Liver (tissue), 8 donors: ENCODE measurements at regions not wholly inside any gene's neighbourhood (a gene's known extent, or its start where the extent isn't known, plus 50 kb on each side); places are given as distances from the start of the nearest gene placed in this dataset.

ENCODE experiments used
- DNase-seq: peaks from one replicate; pipeline ENCODE4 v3.0.0-alpha.2; 2017; ENCODE audit warnings: low spot score
- H3K27ac ChIP-seq, 2 donors: one replicate each; pipeline ENCODE4 v1.7.0; 2013; ENCODE audit warnings: inconsistent platforms in 2 of 2, low read length in 2 of 2, control low read depth in 1 of 2, low read depth in 1 of 2, mild to moderate bottlenecking in 1 of 2
- H3K27me3 ChIP-seq, 4 donors: one replicate each; pipeline versions ENCODE4 v1.6.1 to v1.7.0; 2013; ENCODE audit warnings: low read length in 3 of 4, inconsistent platforms in 1 of 4, mild to moderate bottlenecking in 1 of 4, moderate library complexity in 1 of 4; ENCODE audit not compliant: control insufficient read depth in 4 of 4, insufficient read depth in 4 of 4
- H3K36me3 ChIP-seq, 4 donors: one replicate each; pipeline versions ENCODE4 v1.6.1 to v1.7.0; 2013; ENCODE audit warnings: low read length in 3 of 4, mild to moderate bottlenecking in 3 of 4, low read depth in 1 of 4, moderate library complexity in 1 of 4; ENCODE audit not compliant: control insufficient read depth in 4 of 4, insufficient read depth in 3 of 4
- H3K4me1 ChIP-seq, 4 donors: one replicate each; pipeline versions ENCODE4 v1.6.1 to v1.7.0; 2013; ENCODE audit warnings: low read length in 3 of 4, mild to moderate bottlenecking in 3 of 4, moderate library complexity in 1 of 4; ENCODE audit not compliant: control insufficient read depth in 4 of 4, insufficient read depth in 4 of 4
- H3K4me3 ChIP-seq, 3 donors: one replicate each; pipeline versions ENCODE4 v1.6.1 to v1.7.0; 2013; ENCODE audit warnings: low read length in 3 of 3, control low read depth in 1 of 3, low read depth in 1 of 3, mild to moderate bottlenecking in 1 of 3
- H3K9ac ChIP-seq, 2 donors: one replicate each; pipeline ENCODE4 v1.7.0; 2013; ENCODE audit warnings: low read length in 2 of 2, mild to moderate bottlenecking in 2 of 2, moderate library complexity in 2 of 2, control low read depth in 1 of 2, low read depth in 1 of 2
- H3K9me3 ChIP-seq, 4 donors: one replicate each; pipeline versions ENCODE4 v1.6.1 to v1.7.0; 2013; ENCODE audit warnings: low read length in 3 of 4; ENCODE audit not compliant: control insufficient read depth in 4 of 4
- EGR1 ChIP-seq, 2 donors: IDR thresholded peaks; 2 replicates each; pipeline ENCODE4 v1.6.1; 2016 to 2018; ENCODE audit warnings: antibody characterized with exemption in 2 of 2, low read depth in 2 of 2
- FOXA1 ChIP-seq: IDR thresholded peaks from 2 replicates; pipeline ENCODE4 v1.6.1; 2016; ENCODE audit warnings: antibody characterized with exemption
- GABPA ChIP-seq, 2 donors: IDR thresholded peaks in 1 of 2; conservative IDR thresholded peaks in 1 of 2; 2 replicates each; pipeline ENCODE4 v1.6.1; 2016; ENCODE audit warnings: antibody characterized with exemption in 2 of 2, mild to moderate bottlenecking in 1 of 2, moderate library complexity in 1 of 2
- HNF4A ChIP-seq, 2 donors: conservative IDR thresholded peaks; 2 replicates each; pipeline ENCODE4 v1.6.1; 2016; ENCODE audit warnings: antibody characterized with exemption in 2 of 2, mild to moderate bottlenecking in 2 of 2
- HNF4G ChIP-seq: IDR thresholded peaks from 2 replicates; pipeline ENCODE4 v1.6.1; 2016; ENCODE audit warnings: antibody characterized with exemption
- JUND ChIP-seq, 2 donors: IDR thresholded peaks; 2 replicates each; pipeline ENCODE4 v1.6.1; 2016; ENCODE audit warnings: antibody characterized with exemption in 2 of 2
- RAD21 ChIP-seq, 2 donors: IDR thresholded peaks; 2 replicates each; pipeline ENCODE4 v1.6.1; 2016; ENCODE audit warnings: antibody characterized with exemption in 2 of 2, mild to moderate bottlenecking in 2 of 2
- SP1 ChIP-seq: IDR thresholded peaks from 2 replicates; pipeline ENCODE4 v1.6.1; 2018; ENCODE audit warnings: antibody characterized with exemption, mild to moderate bottlenecking
- YY1 ChIP-seq: IDR thresholded peaks from 2 replicates; pipeline ENCODE4 v1.6.1; 2016; ENCODE audit warnings: antibody characterized with exemption, mild to moderate bottlenecking
- WGBS: extraction: QIAGEN DNeasy Blood & Tissue Kit; methylation state at CpG from one replicate; pipeline ENCODE4 v1.1.7; 2013; 5-methylcytosine and 5-hydroxymethylcytosine counted together
- TF ChIP-seq, protein P1 (sequence below): IDR thresholded peaks from 2 replicates; pipeline ENCODE4 v1.6.1; 2016; ENCODE audit warnings: antibody characterized with exemption
- TF ChIP-seq, protein P2 (sequence below): IDR thresholded peaks from 2 replicates; pipeline ENCODE4 v1.6.1; 2016; ENCODE audit warnings: antibody characterized with exemption
- TF ChIP-seq, protein P3 (sequence below): fragments of 150-350 bp; IDR thresholded peaks from 2 replicates; pipeline ENCODE4 v1.5.1; 2017; ENCODE audit warnings: improper control_type of control experiment, low read depth, low read length; ENCODE audit not compliant: missing input control
- TF ChIP-seq, protein P4 (sequence below): IDR thresholded peaks from 2 replicates; pipeline ENCODE4 v1.6.1; 2016; ENCODE audit warnings: antibody characterized with exemption
- donor health status: healthy.
- donor health status: healthy.
- donor health status: healthy.
- donor health status: healthy.
- donor health status: healthy.

DNA sequence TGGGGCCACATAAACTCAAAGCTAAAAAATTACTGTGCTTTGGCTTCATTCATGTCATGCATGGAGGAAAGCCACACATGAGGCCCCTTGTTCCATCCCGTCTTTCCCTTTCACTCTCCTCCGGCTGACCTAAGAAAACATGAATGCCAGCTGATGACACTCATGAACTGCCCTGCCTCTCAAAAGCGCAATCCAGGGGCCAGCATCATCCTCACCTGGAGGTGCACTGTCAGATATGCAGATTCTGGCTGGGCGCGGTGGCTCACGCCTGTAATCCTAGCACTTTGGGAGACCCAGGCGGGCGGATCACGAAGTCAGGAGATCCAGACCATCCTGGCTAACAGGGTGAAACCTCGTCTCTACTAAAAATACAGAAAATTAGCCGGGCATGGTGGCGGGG lies 116.1 kb upstream of the FOXN3 start:
- no peak overlapping the region for H3K9ac ChIP-seq
- TF ChIP-seq, protein P1, sequence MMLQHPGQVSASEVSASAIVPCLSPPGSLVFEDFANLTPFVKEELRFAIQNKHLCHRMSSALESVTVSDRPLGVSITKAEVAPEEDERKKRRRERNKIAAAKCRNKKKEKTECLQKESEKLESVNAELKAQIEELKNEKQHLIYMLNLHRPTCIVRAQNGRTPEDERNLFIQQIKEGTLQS = no peak
- no peak for TF ChIP-seq RAD21 (IDR thresholded peaks at IDR 0.05)
- TF ChIP-seq, protein P2, sequence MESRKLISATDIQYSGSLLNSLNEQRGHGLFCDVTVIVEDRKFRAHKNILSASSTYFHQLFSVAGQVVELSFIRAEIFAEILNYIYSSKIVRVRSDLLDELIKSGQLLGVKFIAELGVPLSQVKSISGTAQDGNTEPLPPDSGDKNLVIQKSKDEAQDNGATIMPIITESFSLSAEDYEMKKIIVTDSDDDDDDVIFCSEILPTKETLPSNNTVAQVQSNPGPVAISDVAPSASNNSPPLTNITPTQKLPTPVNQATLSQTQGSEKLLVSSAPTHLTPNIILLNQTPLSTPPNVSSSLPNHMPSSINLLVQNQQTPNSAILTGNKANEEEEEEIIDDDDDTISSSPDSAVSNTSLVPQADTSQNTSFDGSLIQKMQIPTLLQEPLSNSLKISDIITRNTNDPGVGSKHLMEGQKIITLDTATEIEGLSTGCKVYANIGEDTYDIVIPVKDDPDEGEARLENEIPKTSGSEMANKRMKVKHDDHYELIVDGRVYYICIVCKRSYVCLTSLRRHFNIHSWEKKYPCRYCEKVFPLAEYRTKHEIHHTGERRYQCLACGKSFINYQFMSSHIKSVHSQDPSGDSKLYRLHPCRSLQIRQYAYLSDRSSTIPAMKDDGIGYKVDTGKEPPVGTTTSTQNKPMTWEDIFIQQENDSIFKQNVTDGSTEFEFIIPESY = no peak
- no peak for TF ChIP-seq JUND (IDR thresholded peaks at IDR 0.05)
- TF ChIP-seq FOXA1 = no peak
- TF ChIP-seq GABPA (IDR thresholded peaks at IDR 0.05 in 1 of 2, conservative IDR thresholded peaks at IDR 0.05 in 1 of 2) = no peak
- TF ChIP-seq HNF4A (conservative IDR thresholded peaks at IDR 0.05) = no peak
- TF ChIP-seq, protein P3, sequence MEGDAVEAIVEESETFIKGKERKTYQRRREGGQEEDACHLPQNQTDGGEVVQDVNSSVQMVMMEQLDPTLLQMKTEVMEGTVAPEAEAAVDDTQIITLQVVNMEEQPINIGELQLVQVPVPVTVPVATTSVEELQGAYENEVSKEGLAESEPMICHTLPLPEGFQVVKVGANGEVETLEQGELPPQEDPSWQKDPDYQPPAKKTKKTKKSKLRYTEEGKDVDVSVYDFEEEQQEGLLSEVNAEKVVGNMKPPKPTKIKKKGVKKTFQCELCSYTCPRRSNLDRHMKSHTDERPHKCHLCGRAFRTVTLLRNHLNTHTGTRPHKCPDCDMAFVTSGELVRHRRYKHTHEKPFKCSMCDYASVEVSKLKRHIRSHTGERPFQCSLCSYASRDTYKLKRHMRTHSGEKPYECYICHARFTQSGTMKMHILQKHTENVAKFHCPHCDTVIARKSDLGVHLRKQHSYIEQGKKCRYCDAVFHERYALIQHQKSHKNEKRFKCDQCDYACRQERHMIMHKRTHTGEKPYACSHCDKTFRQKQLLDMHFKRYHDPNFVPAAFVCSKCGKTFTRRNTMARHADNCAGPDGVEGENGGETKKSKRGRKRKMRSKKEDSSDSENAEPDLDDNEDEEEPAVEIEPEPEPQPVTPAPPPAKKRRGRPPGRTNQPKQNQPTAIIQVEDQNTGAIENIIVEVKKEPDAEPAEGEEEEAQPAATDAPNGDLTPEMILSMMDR = no peak
- TF ChIP-seq, protein P4, sequence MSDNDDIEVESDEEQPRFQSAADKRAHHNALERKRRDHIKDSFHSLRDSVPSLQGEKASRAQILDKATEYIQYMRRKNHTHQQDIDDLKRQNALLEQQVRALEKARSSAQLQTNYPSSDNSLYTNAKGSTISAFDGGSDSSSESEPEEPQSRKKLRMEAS = no peak
- no peak for TF ChIP-seq HNF4G
- no peak for TF ChIP-seq SP1
- H3K9me3 ChIP-seq = no peaks in the 10 kb centered on the region
- no peak for DNase-seq
- H3K4me3 ChIP-seq = no peak overlapping the region
- no peaks in the 10 kb centered on the region for H3K36me3 ChIP-seq
- H3K4me1 ChIP-seq = peaks cover 0 to 3% (median 0%) of the 10 kb centered on the region in 4 donors
- H3K27me3 ChIP-seq = no peaks in the 10 kb centered on the region
- H3K27ac ChIP-seq = no peak overlapping the region
- 98% methylated on average over 12 of the region's 12 CpGs for WGBS

DNA sequence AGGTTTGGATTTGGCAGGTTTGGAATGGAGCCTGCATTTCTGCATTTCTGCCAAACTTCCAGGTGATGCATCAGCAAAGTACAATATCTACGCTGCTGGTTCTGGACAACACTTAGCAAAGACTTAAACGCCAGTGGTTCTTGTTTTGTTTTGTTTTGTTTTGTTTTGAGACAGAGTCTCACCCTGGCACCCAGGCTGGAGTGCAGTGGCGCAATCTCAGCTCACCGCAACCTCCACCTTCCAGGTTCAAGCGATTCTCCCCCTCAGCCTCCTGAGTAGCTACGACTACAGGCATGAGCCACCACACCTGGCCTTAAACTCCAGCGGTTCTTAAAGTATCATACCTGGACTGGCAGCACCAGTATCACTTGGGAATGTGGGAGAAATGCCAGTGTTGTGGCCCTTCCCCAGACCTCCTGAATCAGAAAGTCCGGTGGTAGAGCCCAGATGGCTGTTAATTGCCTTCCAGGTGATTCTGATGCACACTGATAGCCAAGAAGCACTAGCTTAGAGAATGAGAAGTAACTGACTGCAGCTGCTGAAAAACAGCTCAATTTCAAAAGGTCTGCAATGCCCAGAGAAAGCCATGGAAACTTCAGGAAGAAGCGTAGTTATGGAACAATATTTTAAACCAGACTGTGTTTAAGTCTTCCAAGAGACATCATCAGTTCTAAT lies 114.8 kb upstream of the FOXN3 start:
- H3K36me3 ChIP-seq = no peaks in the 10 kb centered on the region
- TF ChIP-seq JUND (IDR thresholded peaks at IDR 0.05) (no peak), YY1 (no peak), EGR1 (IDR thresholded peaks at IDR 0.05; ENCODE audit: low read depth in 2 of 2) (no peak)
- TF ChIP-seq, protein P4 = no peak
- 86% methylated on average over 9 of the region's 9 CpGs for WGBS
- H3K27me3 ChIP-seq = no peaks in the 10 kb centered on the region
- no peak overlapping the region for H3K4me3 ChIP-seq
- H3K9ac ChIP-seq = no peak overlapping the region
- no peaks in the 10 kb centered on the region for H3K9me3 ChIP-seq
- H3K4me1 ChIP-seq = peaks cover 0 to 3% (median 0%) of the 10 kb centered on the region in 4 donors
- no peak overlapping the region for H3K27ac ChIP-seq
- no peak for DNase-seq
